Keratinocyte (primary cell): ENCODE measurements at regions not wholly inside any gene's neighbourhood (a gene's known extent, or its start where the extent isn't known, plus 50 kb on each side); places are given as distances from the start of the nearest gene placed in this dataset.

Experiments
- DNase-seq: peaks from one replicate; pipeline ENCODE4 v3.0.0-alpha.2; 2011; ENCODE audit warnings: low read depth, missing footprints, low spot score
- FAIRE-seq: peaks from 2 replicates; lab custom pipeline; 2011; peaks lifted over from hg19 to GRCh38; lab: Jason Lieb, UNC
- H2AFZ ChIP-seq: 2 replicates; pipeline ENCODE4 v1.6.0; 2012; ENCODE audit warnings: low read length, control low read depth, inconsistent platforms; ENCODE audit not compliant: control insufficient read depth
- H3K27ac ChIP-seq: 2 replicates; pipeline ENCODE4 v1.5.1; 2011; ENCODE audit warnings: low read length; ENCODE audit not compliant: control insufficient read depth, insufficient read depth
- H3K27me3 ChIP-seq: 3 replicates; pipeline ENCODE4 v1.6.0; 2011; ENCODE audit warnings: low read length; ENCODE audit not compliant: control insufficient read depth, insufficient read depth; ENCODE audit errors: extremely low read depth
- H3K36me3 ChIP-seq, 2 experiments: 2 replicates in 1 of 2; 3 replicates in 1 of 2; pipeline ENCODE4 v1.5.1; 2011; ENCODE audit warnings: low read length in 2 of 2, mild to moderate bottlenecking in 1 of 2; ENCODE audit not compliant: control insufficient read depth in 2 of 2, insufficient read depth in 2 of 2; ENCODE audit errors: extremely low read depth in 1 of 2
- H3K4me1 ChIP-seq: 3 replicates; pipeline ENCODE4 v1.5.1; 2011; ENCODE audit warnings: low read length; ENCODE audit not compliant: control insufficient read depth, insufficient read depth; ENCODE audit errors: extremely low read depth
- H3K4me2 ChIP-seq: 3 replicates; pipeline ENCODE4 v1.6.0; 2011; ENCODE audit warnings: low read depth, low read length; ENCODE audit not compliant: control insufficient read depth, insufficient read depth; ENCODE audit errors: extremely low read depth
- H3K4me3 ChIP-seq, 3 experiments: fragments of 200-600 bp in 1 of 3; sonication (generic) in 1 of 3; 2 replicates in 2 of 3; 3 replicates in 1 of 3; pipeline ENCODE4 v1.5.1; 2011 to 2016; ENCODE audit warnings: low read length in 3 of 3, mild to moderate bottlenecking in 3 of 3, control low read depth in 2 of 3, inconsistent platforms in 1 of 3, low read depth in 1 of 3, mixed read lengths in 1 of 3, mixed run types in 1 of 3, moderate library complexity in 1 of 3; ENCODE audit not compliant: control insufficient read depth in 2 of 3, insufficient read depth in 2 of 3; ENCODE audit errors: extremely low read depth in 1 of 3
- H3K79me2 ChIP-seq: 2 replicates; pipeline ENCODE4 v1.6.0; 2012; ENCODE audit warnings: low read length; ENCODE audit not compliant: control insufficient read depth, insufficient read depth
- H3K9ac ChIP-seq: 3 replicates; pipeline ENCODE4 v1.6.0; 2011; ENCODE audit warnings: low read length; ENCODE audit not compliant: control insufficient read depth, insufficient read depth; ENCODE audit errors: extremely low read depth
- H3K9me1 ChIP-seq: 3 replicates; pipeline ENCODE4 v1.6.0; 2011; ENCODE audit warnings: low read length; ENCODE audit not compliant: control insufficient read depth, insufficient read depth; ENCODE audit errors: extremely low read depth
- H3K9me3 ChIP-seq: 2 replicates; pipeline ENCODE4 v1.5.1; 2012; ENCODE audit warnings: low read depth, low read length; ENCODE audit not compliant: control insufficient read depth
- H4K20me1 ChIP-seq: 3 replicates; pipeline ENCODE4 v1.6.0; 2011; ENCODE audit warnings: low read length; ENCODE audit not compliant: control insufficient read depth, insufficient read depth; ENCODE audit errors: extremely low read depth
- EZH2 ChIP-seq: IDR thresholded peaks from one replicate; pipeline ENCODE4 v1.6.1; 2012; ENCODE audit warnings: inconsistent platforms, mild to moderate bottlenecking, low read length, moderate library complexity
- dilution Hi-C: fragments of 300-500 bp; cut with MboI; formaldehyde crosslinking; loops from one replicate; pipeline ENCODE4 v1.7.0; 2020; ENCODE audit warnings: low sequenced_read_pairs; ENCODE audit not compliant: extremely low pct_ligation_motif_present
- TF ChIP-seq, protein P1 (sequence below), 3 experiments: IDR thresholded peaks in 1 of 3; conservative IDR thresholded peaks in 1 of 3; optimal IDR thresholded peaks in 1 of 3; 2 replicates in 2 of 3; 3 replicates in 1 of 3; pipeline versions ENCODE3 to v1.5.1; 2011; ENCODE audit warnings: low read length in 3 of 3, mild to moderate bottlenecking in 3 of 3, moderate library complexity in 2 of 3, control low read depth in 1 of 3, inconsistent platforms in 1 of 3; ENCODE audit not compliant: insufficient read depth in 2 of 3; ENCODE audit errors: extremely low read depth in 1 of 3

DNA sequence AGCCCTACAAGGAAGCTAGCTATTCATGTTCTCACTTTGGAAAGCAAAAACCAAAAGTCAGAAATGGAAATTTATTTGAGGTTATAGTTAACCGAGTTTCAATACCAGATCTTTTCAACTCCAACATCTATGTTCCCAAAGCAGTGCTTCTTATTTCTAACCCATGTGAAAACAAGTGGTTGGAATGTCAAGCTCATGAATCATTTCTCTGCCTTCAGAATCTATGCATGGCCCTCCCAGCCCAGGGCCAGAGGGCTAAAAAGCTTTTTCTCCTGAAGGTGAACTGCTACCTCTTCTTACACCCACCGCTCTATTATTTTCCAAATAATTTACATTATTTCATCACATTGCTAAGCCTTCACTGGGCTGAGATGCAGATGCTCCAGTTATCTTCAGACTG lies 158.4 kb downstream of the SP3 start:
- Histone ChIP-seq H3K4me3 (no peak overlapping the region), H3K27ac (no peak overlapping the region), H3K9me3 (no peaks in the 10 kb centered on the region), H3K27me3 (no peaks in the 10 kb centered on the region), H3K4me2 (no peak overlapping the region), H3K4me1 (no peaks in the 10 kb centered on the region), H3K9me1 (no peaks in the 10 kb centered on the region), H3K79me2 (no peaks in the 10 kb centered on the region), H4K20me1 (no peaks in the 10 kb centered on the region), H3K36me3 (no peaks in the 10 kb centered on the region), H2AFZ (no peak overlapping the region), H3K9ac (no peak overlapping the region)
- DNase-seq = no peak
- dilution Hi-C loops = no loop called here
- TF ChIP-seq, protein P1, sequence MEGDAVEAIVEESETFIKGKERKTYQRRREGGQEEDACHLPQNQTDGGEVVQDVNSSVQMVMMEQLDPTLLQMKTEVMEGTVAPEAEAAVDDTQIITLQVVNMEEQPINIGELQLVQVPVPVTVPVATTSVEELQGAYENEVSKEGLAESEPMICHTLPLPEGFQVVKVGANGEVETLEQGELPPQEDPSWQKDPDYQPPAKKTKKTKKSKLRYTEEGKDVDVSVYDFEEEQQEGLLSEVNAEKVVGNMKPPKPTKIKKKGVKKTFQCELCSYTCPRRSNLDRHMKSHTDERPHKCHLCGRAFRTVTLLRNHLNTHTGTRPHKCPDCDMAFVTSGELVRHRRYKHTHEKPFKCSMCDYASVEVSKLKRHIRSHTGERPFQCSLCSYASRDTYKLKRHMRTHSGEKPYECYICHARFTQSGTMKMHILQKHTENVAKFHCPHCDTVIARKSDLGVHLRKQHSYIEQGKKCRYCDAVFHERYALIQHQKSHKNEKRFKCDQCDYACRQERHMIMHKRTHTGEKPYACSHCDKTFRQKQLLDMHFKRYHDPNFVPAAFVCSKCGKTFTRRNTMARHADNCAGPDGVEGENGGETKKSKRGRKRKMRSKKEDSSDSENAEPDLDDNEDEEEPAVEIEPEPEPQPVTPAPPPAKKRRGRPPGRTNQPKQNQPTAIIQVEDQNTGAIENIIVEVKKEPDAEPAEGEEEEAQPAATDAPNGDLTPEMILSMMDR (optimal IDR thresholded peaks at IDR 0.05 in 1 of 3, IDR thresholded peaks at IDR 0.05 in 1 of 3, conservative IDR thresholded peaks at IDR 0.05 in 1 of 3; ENCODE audit: extremely low read depth in 1 of 3, insufficient read depth in 2 of 3, low read length in 3 of 3) = no peak
- TF ChIP-seq EZH2 = no peak
- FAIRE-seq = peak; percentile 51

DNA sequence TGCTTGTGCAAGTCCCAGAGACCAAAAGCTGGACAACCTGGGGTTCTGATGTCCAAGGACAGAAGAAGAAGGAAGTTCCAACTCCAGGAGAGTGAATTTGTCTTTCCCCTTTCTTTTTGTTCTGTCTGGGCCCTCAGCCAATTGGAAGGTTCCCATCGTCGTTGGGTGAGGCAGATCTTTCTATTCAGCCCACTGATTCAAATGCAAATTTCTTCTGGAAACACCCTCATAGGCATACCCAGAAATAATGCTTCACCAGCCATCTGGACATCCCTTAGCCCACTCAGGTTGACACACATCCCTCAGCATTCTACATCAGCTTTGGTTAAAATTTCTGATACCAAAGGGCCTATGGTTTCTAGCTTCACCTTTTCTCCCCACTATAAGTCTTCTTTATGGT lies 156.5 kb downstream of the SP3 start:
- no peak for TF ChIP-seq EZH2
- TF ChIP-seq, protein P1 (optimal IDR thresholded peaks at IDR 0.05 in 1 of 3, IDR thresholded peaks at IDR 0.05 in 1 of 3, conservative IDR thresholded peaks at IDR 0.05 in 1 of 3; ENCODE audit: extremely low read depth in 1 of 3, insufficient read depth in 2 of 3, low read length in 3 of 3) = no peak
- no peaks in the 10 kb centered on the region for H3K9me1 ChIP-seq
- H3K4me3 ChIP-seq = no peak overlapping the region
- dilution Hi-C loops = no loop called here
- no peak overlapping the region for H2AFZ ChIP-seq
- H3K27me3 ChIP-seq = peaks cover 3% of the 10 kb centered on the region
- FAIRE-seq (no peak), DNase-seq (no peak)
- H3K9me3 ChIP-seq = no peaks in the 10 kb centered on the region
- H3K9ac ChIP-seq = no peak overlapping the region
- no peak overlapping the region for H3K27ac ChIP-seq
- H3K79me2 ChIP-seq = no peaks in the 10 kb centered on the region
- no peaks in the 10 kb centered on the region for H3K4me1 ChIP-seq
- H4K20me1 ChIP-seq = no peaks in the 10 kb centered on the region
- H3K4me2 ChIP-seq = no peak overlapping the region
- H3K36me3 ChIP-seq = no peaks in the 10 kb centered on the region
